CD14-positive monocyte (primary cell): ENCODE measurements at regions not wholly inside any gene's neighbourhood (a gene's known extent, or its start where the extent isn't known, plus 50 kb on each side); places are given as distances from the start of the nearest gene placed in this dataset.

Experiments used
- DNase-seq, 3 donors: peaks; one replicate each; pipeline ENCODE4 v3.0.0-alpha.2; 2011 to 2022
- H2AFZ ChIP-seq: 2 replicates; pipeline ENCODE4 v1.6.0; 2012; ENCODE audit warnings: mild to moderate bottlenecking, low read depth, low read length, inconsistent platforms; ENCODE audit not compliant: insufficient read depth, poor library complexity, severe bottlenecking
- H3K27ac ChIP-seq, 2 donors: 1 replicate in 1 of 2; 2 replicates in 1 of 2; pipeline ENCODE4 v1.5.1; 2012 to 2013; ENCODE audit warnings: low read length in 2 of 2, control low read depth in 1 of 2, inconsistent platforms in 1 of 2, low read depth in 1 of 2, mild to moderate bottlenecking in 1 of 2
- H3K27me3 ChIP-seq, 2 donors: one replicate each; pipeline versions ENCODE4 v1.6.0 to v1.6.1; 2011 to 2013; ENCODE audit warnings: low read length in 2 of 2; ENCODE audit not compliant: control insufficient read depth in 2 of 2, insufficient read depth in 2 of 2
- H3K36me3 ChIP-seq, 2 donors: replicated peaks in 1 of 2; 1 replicate in 1 of 2; 2 replicates in 1 of 2; pipeline versions ENCODE4 v1.5.1 to v1.6.1; 2012 to 2013; ENCODE audit warnings: low read length in 2 of 2, control low read depth in 1 of 2, inconsistent platforms in 1 of 2, mild to moderate bottlenecking in 1 of 2; ENCODE audit not compliant: insufficient read depth in 2 of 2, control insufficient read depth in 1 of 2
- H3K4me1 ChIP-seq, 2 donors: 1 replicate in 1 of 2; 2 replicates in 1 of 2; pipeline versions ENCODE4 v1.5.1 to v1.6.1; 2012 to 2013; ENCODE audit warnings: low read length in 2 of 2, control low read depth in 1 of 2, inconsistent platforms in 1 of 2, mild to moderate bottlenecking in 1 of 2, moderate library complexity in 1 of 2; ENCODE audit not compliant: insufficient read depth in 2 of 2, control insufficient read depth in 1 of 2
- H3K4me2 ChIP-seq: replicated peaks from 2 replicates; pipeline ENCODE3; 2012; ENCODE audit warnings: low read length, moderate library complexity, mild to moderate bottlenecking; ENCODE audit not compliant: poor library complexity, severe bottlenecking; ENCODE audit errors: extremely low read depth
- H3K4me3 ChIP-seq, 3 experiments: fragments of 200-600 bp in 1 of 3; sonication (generic) in 1 of 3; replicated peaks in 1 of 3; 1 replicate in 2 of 3; 2 replicates in 1 of 3; pipeline ENCODE4 v1.5.1; 2011 to 2013; ENCODE audit warnings: low read length in 3 of 3, mild to moderate bottlenecking in 3 of 3, control low read depth in 2 of 3, low read depth in 2 of 3, inconsistent platforms in 1 of 3, moderate library complexity in 1 of 3
- H3K79me2 ChIP-seq: 2 replicates; pipeline ENCODE4 v1.6.0; 2012; ENCODE audit warnings: mild to moderate bottlenecking, control low read depth, inconsistent platforms, low read length, moderate library complexity; ENCODE audit not compliant: insufficient read depth
- H3K9ac ChIP-seq: 2 replicates; pipeline ENCODE4 v1.6.0; 2017; ENCODE audit warnings: low read length, mild to moderate bottlenecking; ENCODE audit not compliant: insufficient read depth, poor library complexity, severe bottlenecking
- H3K9me3 ChIP-seq, 2 donors: replicated peaks in 1 of 2; 1 replicate in 1 of 2; 2 replicates in 1 of 2; pipeline versions ENCODE4 v1.5.1 to v1.6.1; 2012 to 2013; ENCODE audit warnings: low read length in 2 of 2, control low read depth in 1 of 2; ENCODE audit not compliant: control insufficient read depth in 1 of 2, insufficient read depth in 1 of 2
- H4K20me1 ChIP-seq: 2 replicates; pipeline ENCODE4 v1.6.0; 2012; ENCODE audit warnings: mild to moderate bottlenecking, low read length, control low read depth, moderate library complexity; ENCODE audit not compliant: insufficient read depth
- H3K27ac Mint-ChIP-seq, 7 donors: one replicate each; pipeline ENCODE4 v1.8.0; 2020; ENCODE audit warnings: mild to moderate bottlenecking in 7 of 7, mixed read lengths in 7 of 7, moderate library complexity in 6 of 7, inconsistent platforms in 2 of 7
- H3K27me3 Mint-ChIP-seq, 3 donors: one replicate each; pipeline ENCODE4 v1.8.0; 2021 to 2022; ENCODE audit warnings: low read depth in 3 of 3, mild to moderate bottlenecking in 3 of 3, mixed read lengths in 3 of 3, moderate library complexity in 3 of 3, inconsistent platforms in 1 of 3
- H3K36me3 Mint-ChIP-seq, 2 donors: one replicate each; pipeline ENCODE4 v1.8.0; 2020; ENCODE audit warnings: mixed read lengths in 2 of 2, inconsistent platforms in 1 of 2, mild to moderate bottlenecking in 1 of 2
- H3K4me1 Mint-ChIP-seq: one replicate; pipeline ENCODE4 v1.8.0; 2020; ENCODE audit warnings: mild to moderate bottlenecking, mixed read lengths
- H3K4me3 Mint-ChIP-seq, 2 donors: one replicate each; pipeline ENCODE4 v1.8.0; 2020; ENCODE audit warnings: mild to moderate bottlenecking in 2 of 2, mixed read lengths in 2 of 2, moderate library complexity in 1 of 2
- H3K9me3 Mint-ChIP-seq, 7 donors: one replicate each; pipeline ENCODE4 v1.8.0; 2020 to 2022; ENCODE audit warnings: mixed read lengths in 7 of 7, mild to moderate bottlenecking in 6 of 7, moderate library complexity in 6 of 7, inconsistent platforms in 2 of 7
- CTCF ChIP-seq: fragments of 200-600 bp; IDR thresholded peaks from one replicate; pipeline ENCODE4 v1.8.0; 2022; ENCODE audit warnings: antibody characterized with exemption, mild to moderate bottlenecking
- WGBS: methylation state at CpG from one replicate; pipeline ENCODE4 v1.1.5; 2013; ENCODE audit warnings: missing lambda C conversion rate; ENCODE audit not compliant: insufficient coverage; 5-methylcytosine and 5-hydroxymethylcytosine counted together
- intact Hi-C, 2 donors: fragments of 100-400 bp; cut with micrococcal nuclease; formaldehyde crosslinking; loops; one replicate each; pipeline versions ENCODE4 v1.15.0 to v1.15.1; 2023

GRCh38 chr10:31090894-31091607 is 59.4 kb upstream of the ZNF438 start:
- intact Hi-C loops = no loop called here
- H3K4me1 Mint-ChIP-seq = no peaks in the 10 kb centered on the region
- WGBS = 80% methylated on average over 1 of the region's 4 CpGs

More at GRCh38 chr10:31090894-31091607, 59.4 kb upstream of the ZNF438 start:
- Mint-ChIP-seq H3K4me3 (no peak overlapping the region), H3K27me3 (no peaks in the 10 kb centered on the region), H3K27ac (no peak overlapping the region), H3K9me3 (peaks cover 0 to 4% (median 0%) of the 10 kb centered on the region in 7 donors), H3K36me3 (no peaks in the 10 kb centered on the region)
- Histone ChIP-seq H3K79me2 (no peaks in the 10 kb centered on the region), H3K9me3 (no peaks in the 10 kb centered on the region), H3K4me1 (no peaks in the 10 kb centered on the region), H2AFZ (no peak overlapping the region), H3K27me3 (no peaks in the 10 kb centered on the region), H4K20me1 (no peaks in the 10 kb centered on the region), H3K4me2 (no peak overlapping the region), H3K36me3 (no peaks in the 10 kb centered on the region), H3K4me3 (no peak overlapping the region), H3K27ac (no peak overlapping the region), H3K9ac (no peak overlapping the region)
- no peak for TF ChIP-seq CTCF
- DNase-seq = no peak
